GM20000 (cell line): ENCODE measurements at regions not wholly inside any gene's neighbourhood (a gene's known extent, or its start where the extent isn't known, plus 50 kb on each side); places are given as distances from the start of the nearest gene placed in this dataset.

ENCODE experiments used
- DNase-seq: peaks from one replicate; pipeline ENCODE4 v3.0.0; 2012; ENCODE audit warnings: low spot score
- CTCF ChIP-seq: IDR thresholded peaks from 2 replicates; pipeline ENCODE4 v1.5.1; 2012; ENCODE audit warnings: mild to moderate bottlenecking, control low read depth; ENCODE audit errors: extremely low read depth, missing control alignments

- TF ChIP-seq CTCF: no peak
- DNase-seq: no peak
Observed at GRCh38 chr14:96994999-96995398, 197.8 kb downstream of the VRK1 start.

- no peak for TF ChIP-seq CTCF
- DNase-seq: no peak
Observed at GRCh38 chr14:96997269-96997668, 200.1 kb downstream of the VRK1 start.

GRCh38 chr14:96997996-96998395 is 200.8 kb downstream of the VRK1 start:
- TF ChIP-seq CTCF: no peak
- DNase-seq: no peak

- no peak for DNase-seq
- TF ChIP-seq CTCF: no peak
Observed at GRCh38 chr14:96999654-97000155, 202.5 kb downstream of the VRK1 start.

- TF ChIP-seq CTCF: no peak
- DNase-seq: no peak
Observed at GRCh38 chr14:97002454-97002853, 205.3 kb downstream of the VRK1 start.

GRCh38 chr14:97005934-97006333 is 208.8 kb downstream of the VRK1 start:
- no peak for DNase-seq
- no peak for TF ChIP-seq CTCF

- no peak for DNase-seq
- no peak for TF ChIP-seq CTCF
Observed at GRCh38 chr14:97010491-97011160, 213.4 kb downstream of the VRK1 start.
